H1 (cell line): ENCODE measurements at regions not wholly inside any gene's neighbourhood (a gene's known extent, or its start where the extent isn't known, plus 50 kb on each side); places are given as distances from the start of the nearest gene placed in this dataset.

ENCODE experiments used
- CBX5 ChIP-seq: fragments of 300-800, 300-1000 bp; sonication (generic); IDR thresholded peaks from 2 replicates; pipeline ENCODE4 v1.7.1; 2016; ENCODE audit warnings: antibody characterized with exemption, low read length, low read depth
- EZH2 ChIP-seq: fragments of 200-600 bp; sonication (generic); IDR thresholded peaks from 2 replicates; pipeline ENCODE4 v1.7.1; 2012; ENCODE audit warnings: low read depth, mild to moderate bottlenecking, moderate library complexity, low read length, inconsistent platforms; ENCODE audit not compliant: severe bottlenecking
- POLR2A ChIP-seq, 2 experiments: IDR thresholded peaks; 1 replicate in 1 of 2; 2 replicates in 1 of 2; pipeline ENCODE4 v1.6.1; 2011; ENCODE audit warnings: low read depth in 2 of 2, low read length in 2 of 2, mild to moderate bottlenecking in 2 of 2; ENCODE audit errors: control extremely low read depth in 1 of 2
- POLR2AphosphoS5 ChIP-seq: IDR thresholded peaks from 2 replicates; pipeline ENCODE4 v1.6.1; 2011; ENCODE audit warnings: low read depth, low read length
- RFX5 ChIP-seq: IDR thresholded peaks from 2 replicates; pipeline ENCODE4 v1.6.1; 2011; ENCODE audit warnings: low read depth, low read length, improper control_type of control experiment, borderline replicate concordance
- RXRA ChIP-seq: IDR thresholded peaks from 2 replicates; pipeline ENCODE4 v1.6.1; 2011; ENCODE audit warnings: low read depth, mild to moderate bottlenecking, low read length, moderate library complexity; ENCODE audit not compliant: insufficient read depth
- SIN3A ChIP-seq, 2 experiments: IDR thresholded peaks in 1 of 2; conservative IDR thresholded peaks in 1 of 2; 2 replicates each; pipeline ENCODE4 v1.6.1; 2011 to 2012; ENCODE audit warnings: low read length in 2 of 2, improper control_type of control experiment in 1 of 2, low read depth in 1 of 2, mild to moderate bottlenecking in 1 of 2
- SIX5 ChIP-seq: IDR thresholded peaks from 2 replicates; pipeline ENCODE4 v1.6.1; 2011; ENCODE audit warnings: mild to moderate bottlenecking, low read depth, low read length
- SP1 ChIP-seq: IDR thresholded peaks from 2 replicates; pipeline ENCODE4 v1.6.1; 2011; ENCODE audit warnings: low read depth, low read length
- SP2 ChIP-seq: IDR thresholded peaks from 2 replicates; pipeline ENCODE4 v1.6.1; 2012; ENCODE audit warnings: mild to moderate bottlenecking, low read length, inconsistent platforms
- SUZ12 ChIP-seq: fragments of 200-600 bp; sonication (generic); IDR thresholded peaks from 2 replicates; pipeline ENCODE4 v1.6.1; 2012; ENCODE audit warnings: mild to moderate bottlenecking, inconsistent platforms, low read length, moderate library complexity, mixed read lengths
- TF ChIP-seq, protein P1 (sequence below), 3 experiments: IDR thresholded peaks; 1 replicate in 2 of 3; 2 replicates in 1 of 3; pipeline versions ENCODE4 v1.5.1 to v1.6.1; 2011; ENCODE audit warnings: low read length in 3 of 3, mild to moderate bottlenecking in 3 of 3, inconsistent platforms in 2 of 3, low read depth in 1 of 3, moderate library complexity in 1 of 3; ENCODE audit not compliant: insufficient read depth in 1 of 3; ENCODE audit errors: control extremely low read depth in 1 of 3
- TF ChIP-seq, protein P2 (sequence below): IDR thresholded peaks from 2 replicates; pipeline ENCODE4 v1.6.1; 2011; ENCODE audit warnings: low read length, improper control_type of control experiment

DNA sequence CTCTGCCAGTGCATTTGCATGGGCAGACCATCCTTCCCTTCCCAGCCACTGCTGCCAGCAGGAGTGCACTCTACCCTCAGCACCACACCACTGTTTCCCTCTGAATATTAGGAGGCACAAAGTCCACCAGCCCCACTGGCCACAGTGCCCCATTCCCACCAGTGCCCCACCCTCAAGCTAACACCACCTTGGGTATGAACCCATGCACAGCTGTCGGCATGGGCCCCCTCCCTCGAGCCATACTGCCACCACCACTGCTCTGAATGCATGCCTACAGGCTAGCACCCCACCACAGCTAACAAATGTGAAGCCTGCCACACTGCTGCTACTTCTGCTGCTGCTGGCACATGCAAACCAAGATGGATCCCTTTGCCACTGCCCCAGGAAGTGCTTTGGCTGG, 810.4 kb downstream of the TRAM1L1 start:
- TF ChIP-seq, protein P1, sequence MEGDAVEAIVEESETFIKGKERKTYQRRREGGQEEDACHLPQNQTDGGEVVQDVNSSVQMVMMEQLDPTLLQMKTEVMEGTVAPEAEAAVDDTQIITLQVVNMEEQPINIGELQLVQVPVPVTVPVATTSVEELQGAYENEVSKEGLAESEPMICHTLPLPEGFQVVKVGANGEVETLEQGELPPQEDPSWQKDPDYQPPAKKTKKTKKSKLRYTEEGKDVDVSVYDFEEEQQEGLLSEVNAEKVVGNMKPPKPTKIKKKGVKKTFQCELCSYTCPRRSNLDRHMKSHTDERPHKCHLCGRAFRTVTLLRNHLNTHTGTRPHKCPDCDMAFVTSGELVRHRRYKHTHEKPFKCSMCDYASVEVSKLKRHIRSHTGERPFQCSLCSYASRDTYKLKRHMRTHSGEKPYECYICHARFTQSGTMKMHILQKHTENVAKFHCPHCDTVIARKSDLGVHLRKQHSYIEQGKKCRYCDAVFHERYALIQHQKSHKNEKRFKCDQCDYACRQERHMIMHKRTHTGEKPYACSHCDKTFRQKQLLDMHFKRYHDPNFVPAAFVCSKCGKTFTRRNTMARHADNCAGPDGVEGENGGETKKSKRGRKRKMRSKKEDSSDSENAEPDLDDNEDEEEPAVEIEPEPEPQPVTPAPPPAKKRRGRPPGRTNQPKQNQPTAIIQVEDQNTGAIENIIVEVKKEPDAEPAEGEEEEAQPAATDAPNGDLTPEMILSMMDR (IDR thresholded peaks at IDR 0.05; ENCODE audit: control extremely low read depth in 1 of 3, insufficient read depth in 1 of 3, low read depth in 1 of 3, low read length in 3 of 3): no peak
- TF ChIP-seq SP1: no peak
- TF ChIP-seq POLR2A (IDR thresholded peaks at IDR 0.05; ENCODE audit: control extremely low read depth in 1 of 2, low read depth in 2 of 2, low read length in 2 of 2): no peak
- TF ChIP-seq, protein P2, sequence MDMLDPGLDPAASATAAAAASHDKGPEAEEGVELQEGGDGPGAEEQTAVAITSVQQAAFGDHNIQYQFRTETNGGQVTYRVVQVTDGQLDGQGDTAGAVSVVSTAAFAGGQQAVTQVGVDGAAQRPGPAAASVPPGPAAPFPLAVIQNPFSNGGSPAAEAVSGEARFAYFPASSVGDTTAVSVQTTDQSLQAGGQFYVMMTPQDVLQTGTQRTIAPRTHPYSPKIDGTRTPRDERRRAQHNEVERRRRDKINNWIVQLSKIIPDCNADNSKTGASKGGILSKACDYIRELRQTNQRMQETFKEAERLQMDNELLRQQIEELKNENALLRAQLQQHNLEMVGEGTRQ: no peak
- TF ChIP-seq POLR2AphosphoS5: no peak
- no peak for TF ChIP-seq EZH2
- no peak for TF ChIP-seq CBX5
- TF ChIP-seq RXRA: no peak
- no peak for TF ChIP-seq SIX5
- TF ChIP-seq RFX5: no peak
- TF ChIP-seq SP2: no peak
- no peak for TF ChIP-seq SUZ12
- no peak for TF ChIP-seq SIN3A (conservative IDR thresholded peaks at IDR 0.05 in 1 of 2, IDR thresholded peaks at IDR 0.05 in 1 of 2; ENCODE audit: low read depth in 1 of 2, low read length in 2 of 2)
